AG04450 (cell line): ENCODE measurements at regions not wholly inside any gene's neighbourhood (a gene's known extent, or its start where the extent isn't known, plus 50 kb on each side); places are given as distances from the start of the nearest gene placed in this dataset.

Source experiments
- CTCF ChIA-PET: fragments of 300-600, 350-600 bp; formaldehyde crosslinking; extraction: SDS; loops from one replicate; lab custom pipeline; 2022; ENCODE audit warnings: antibody characterized with exemption, inconsistent platforms; lab: Charles Lee
- POLR2A ChIA-PET: fragments of 350-600 bp; formaldehyde crosslinking; extraction: SDS; loops from one replicate; lab custom pipeline; 2021; ENCODE audit warnings: antibody characterized with exemption, inconsistent platforms; lab: Yijun Ruan, JAX
- DNase-seq: peaks from one replicate; pipeline ENCODE4 v3.0.0-alpha.2; 2011; ENCODE audit warnings: low read depth, low spot score
- H3K27ac ChIP-seq: one replicate; pipeline ENCODE4 v1.5.1; 2012; ENCODE audit warnings: low read depth, low read length, control low read depth
- H3K27me3 ChIP-seq: one replicate; pipeline ENCODE4 v1.6.0; 2012; ENCODE audit warnings: low read length; ENCODE audit not compliant: control insufficient read depth, insufficient read depth
- H3K4me3 ChIP-seq: 2 replicates; pipeline ENCODE4 v1.5.1; 2011; ENCODE audit warnings: mild to moderate bottlenecking, low read depth, low read length, control low read depth
- H3K9me3 ChIP-seq: 2 replicates; pipeline ENCODE4 v1.5.1; 2012; ENCODE audit warnings: low read length; ENCODE audit not compliant: control insufficient read depth, insufficient read depth
- CTCF ChIP-seq: IDR thresholded peaks from 2 replicates; pipeline ENCODE4 v1.5.1; 2011; ENCODE audit warnings: low read depth, low read length, control low read depth, inconsistent platforms

DNA sequence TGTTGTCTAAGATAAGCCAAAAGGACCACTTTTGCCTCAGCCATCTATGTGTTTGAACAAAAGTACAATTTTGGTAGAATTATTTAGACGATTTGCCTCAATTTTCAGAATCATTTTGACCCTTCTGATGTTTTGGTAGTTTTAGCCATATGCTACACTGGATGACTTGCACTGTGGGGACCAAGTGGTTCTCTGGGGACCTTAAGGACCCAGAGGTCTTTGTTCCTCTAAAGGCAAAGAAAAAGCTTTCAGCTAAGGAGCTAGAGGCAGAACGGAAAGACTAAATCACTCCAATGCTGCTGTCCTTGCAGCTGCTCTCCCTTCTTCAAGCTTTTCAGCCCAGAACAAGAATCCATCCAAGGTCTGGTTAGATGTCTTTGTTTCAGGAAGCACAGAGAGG, 51.0 kb upstream of the APC start:
- H3K27me3 ChIP-seq: no peaks in the 10 kb centered on the region
- no peak for DNase-seq
- H3K4me3 ChIP-seq: no peak overlapping the region
- no peak for TF ChIP-seq CTCF
- H3K9me3 ChIP-seq: no peaks in the 10 kb centered on the region
- no peak overlapping the region for H3K27ac ChIP-seq
- CTCF ChIA-PET: interaction anchor here (1.5 to 6.5 kb wide), 3 partner anchors 22 to 71 kb away, joined by 5 to 68 read pairs (median 12); no protein-coding TSS in a partner anchor
- POLR2A ChIA-PET: no interaction called here

DNA sequence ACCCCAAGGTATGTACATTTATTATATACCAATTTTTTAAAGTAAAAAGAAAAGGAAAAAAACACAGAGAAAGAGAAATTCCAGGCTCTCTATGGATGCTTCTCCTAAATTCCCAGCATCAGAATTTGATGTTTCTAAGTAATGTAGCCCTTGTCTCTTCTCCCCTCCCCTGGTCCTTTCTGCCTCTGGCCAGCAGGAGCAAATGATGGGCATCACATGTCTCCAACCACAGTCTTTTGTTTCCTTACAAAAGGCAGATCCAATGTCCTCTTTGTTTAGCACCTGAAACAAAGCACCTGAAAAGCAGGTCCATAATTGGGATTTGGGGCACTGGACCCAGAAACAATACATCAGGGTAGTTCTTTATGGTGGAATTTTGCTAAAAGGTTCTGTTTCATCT, 50.4 kb upstream of the APC start:
- H3K27me3 ChIP-seq: no peaks in the 10 kb centered on the region
- no peak for TF ChIP-seq CTCF
- H3K9me3 ChIP-seq: no peaks in the 10 kb centered on the region
- H3K4me3 ChIP-seq: no peak overlapping the region
- H3K27ac ChIP-seq: no peak overlapping the region
- CTCF ChIA-PET: interaction anchor here (1.5 to 6.5 kb wide), 3 partner anchors 21 to 136 kb away, joined by 4 to 68 read pairs (median 5); no protein-coding TSS in a partner anchor
- no peak for DNase-seq
- POLR2A ChIA-PET: no interaction called here
